ENCODE measurements at regions not wholly inside any gene's neighbourhood (a gene's known extent, or its start where the extent isn't known, plus 50 kb on each side); places are given as distances from the start of the nearest gene placed in this dataset.

- H3K27me3 ChIP-seq: no peaks in the 10 kb centered on the region
- ATAC-seq: peak; percentile 62
- H3K27ac ChIP-seq: no peak overlapping the region
- TF ChIP-seq, protein P1, sequence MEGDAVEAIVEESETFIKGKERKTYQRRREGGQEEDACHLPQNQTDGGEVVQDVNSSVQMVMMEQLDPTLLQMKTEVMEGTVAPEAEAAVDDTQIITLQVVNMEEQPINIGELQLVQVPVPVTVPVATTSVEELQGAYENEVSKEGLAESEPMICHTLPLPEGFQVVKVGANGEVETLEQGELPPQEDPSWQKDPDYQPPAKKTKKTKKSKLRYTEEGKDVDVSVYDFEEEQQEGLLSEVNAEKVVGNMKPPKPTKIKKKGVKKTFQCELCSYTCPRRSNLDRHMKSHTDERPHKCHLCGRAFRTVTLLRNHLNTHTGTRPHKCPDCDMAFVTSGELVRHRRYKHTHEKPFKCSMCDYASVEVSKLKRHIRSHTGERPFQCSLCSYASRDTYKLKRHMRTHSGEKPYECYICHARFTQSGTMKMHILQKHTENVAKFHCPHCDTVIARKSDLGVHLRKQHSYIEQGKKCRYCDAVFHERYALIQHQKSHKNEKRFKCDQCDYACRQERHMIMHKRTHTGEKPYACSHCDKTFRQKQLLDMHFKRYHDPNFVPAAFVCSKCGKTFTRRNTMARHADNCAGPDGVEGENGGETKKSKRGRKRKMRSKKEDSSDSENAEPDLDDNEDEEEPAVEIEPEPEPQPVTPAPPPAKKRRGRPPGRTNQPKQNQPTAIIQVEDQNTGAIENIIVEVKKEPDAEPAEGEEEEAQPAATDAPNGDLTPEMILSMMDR (IDR thresholded peaks at IDR 0.05): no peak
- no peaks in the 10 kb centered on the region for H3K9me3 ChIP-seq
- H3K36me3 ChIP-seq: no peaks in the 10 kb centered on the region
- no peak overlapping the region for H3K4me3 ChIP-seq
- intact Hi-C loops (cut with DNase I): no loop called here
- H3K4me1 ChIP-seq: no peaks in the 10 kb centered on the region
- no peak for DNase-seq
Measured at GRCh38 chr13:79124183-79124582, 281.9 kb downstream of the RBM26 start.

DNA sequence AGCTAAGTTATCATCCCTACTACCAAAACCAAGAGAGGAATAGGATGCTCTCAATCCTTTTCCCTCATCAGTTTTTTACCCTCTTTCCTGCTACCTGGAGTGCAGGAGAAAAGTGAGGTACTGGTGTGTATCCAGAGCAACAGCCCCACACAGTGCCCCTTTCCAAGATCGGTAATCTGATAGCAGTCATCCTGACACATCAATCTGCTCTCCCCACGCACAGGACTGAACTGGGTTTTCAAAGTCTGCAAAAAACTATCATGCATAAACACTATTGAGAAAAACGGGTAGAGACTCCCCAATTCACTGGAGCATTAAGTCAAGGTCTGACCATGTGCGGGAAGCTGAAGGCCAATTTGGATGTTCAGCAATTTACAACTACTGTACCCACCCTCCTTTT, 284.8 kb downstream of the RBM26 start:
- TF ChIP-seq, protein P1 (IDR thresholded peaks at IDR 0.05): no peak

GRCh38 chr13:79119578-79120107, 286.4 kb downstream of the RBM26 start:
- Histone ChIP-seq H3K27ac (no peak overlapping the region), H3K27me3 (no peaks in the 10 kb centered on the region), H3K36me3 (no peaks in the 10 kb centered on the region), H3K4me3 (no peak overlapping the region), H3K4me1 (no peaks in the 10 kb centered on the region), H3K9me3 (no peaks in the 10 kb centered on the region)
- no peak for DNase-seq
- ATAC-seq: no peak
- TF ChIP-seq, protein P1 (IDR thresholded peaks at IDR 0.05): no peak
- intact Hi-C loops (cut with DNase I): no loop called here

More for the DNA sequence above, 284.8 kb downstream of the RBM26 start:
- no peaks in the 10 kb centered on the region for H3K27me3 ChIP-seq
- no peaks in the 10 kb centered on the region for H3K9me3 ChIP-seq
- intact Hi-C loops (cut with DNase I): no loop called here
- no peak for ATAC-seq
- no peaks in the 10 kb centered on the region for H3K36me3 ChIP-seq
- H3K4me1 ChIP-seq: no peaks in the 10 kb centered on the region
- no peak for DNase-seq
- H3K4me3 ChIP-seq: no peak overlapping the region
- H3K27ac ChIP-seq: no peak overlapping the region

DNA sequence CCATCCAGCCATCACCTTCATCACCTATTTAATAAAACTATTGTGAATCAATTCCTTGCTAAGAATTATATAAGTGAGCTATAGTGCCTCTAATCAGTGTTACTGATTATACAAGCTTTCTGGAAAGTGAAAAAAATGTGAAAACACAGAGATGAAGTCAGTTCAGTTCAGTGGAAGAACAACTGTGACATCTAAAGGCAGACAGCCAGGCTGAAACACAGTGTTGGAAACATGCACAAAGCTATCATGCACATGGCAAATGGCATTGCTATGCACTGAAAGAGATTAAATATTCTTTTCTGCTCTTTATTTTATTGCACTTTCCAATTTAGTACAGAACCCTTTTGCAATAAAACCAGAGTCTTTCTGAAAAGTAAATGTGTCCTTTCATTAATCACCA, 294.0 kb downstream of the RBM26 start:
- no peaks in the 10 kb centered on the region for H3K4me1 ChIP-seq
- H3K4me3 ChIP-seq: no peak overlapping the region
- no peaks in the 10 kb centered on the region for H3K36me3 ChIP-seq
- intact Hi-C loops (cut with DNase I): no loop called here
- no peaks in the 10 kb centered on the region for H3K9me3 ChIP-seq
- DNase-seq: no peak
- H3K27me3 ChIP-seq: no peaks in the 10 kb centered on the region
- TF ChIP-seq, protein P1 (IDR thresholded peaks at IDR 0.05): no peak
- no peak for ATAC-seq
- H3K27ac ChIP-seq: no peak overlapping the region

GRCh38 chr13:79108914-79109643, 297.0 kb downstream of the RBM26 start:
- H3K27ac ChIP-seq: no peak overlapping the region
- H3K9me3 ChIP-seq: no peaks in the 10 kb centered on the region
- DNase-seq (no peak), ATAC-seq (no peak)
- TF ChIP-seq, protein P1 (IDR thresholded peaks at IDR 0.05): no peak
- H3K4me1 ChIP-seq: no peaks in the 10 kb centered on the region
- H3K36me3 ChIP-seq: no peaks in the 10 kb centered on the region
- H3K27me3 ChIP-seq: no peaks in the 10 kb centered on the region
- intact Hi-C loops (cut with DNase I): no loop called here
- no peak overlapping the region for H3K4me3 ChIP-seq

Measured in upper lobe of right lung (tissue), 1 donor.